SK-N-MC (cell line): ENCODE measurements at regions not wholly inside any gene's neighbourhood (a gene's known extent, or its start where the extent isn't known, plus 50 kb on each side); places are given as distances from the start of the nearest gene placed in this dataset.
"Not testable (repeated sequence)": the region's sequence is repeated elsewhere in the genome, so short reads cannot be mapped to it uniquely, and the experiment has no call there.

ENCODE experiments used
- DNase-seq: peaks from one replicate; pipeline ENCODE4 v3.0.0-alpha.2; 2011; ENCODE audit warnings: low read depth, low spot score
- H3K27ac ChIP-seq: fragments of 200-600 bp; sonication (generic); 2 replicates; pipeline ENCODE4 v1.5.1; 2016; ENCODE audit warnings: mixed run types
- H3K36me3 ChIP-seq: fragments of 200-600 bp; sonication (generic); 2 replicates; pipeline ENCODE4 v1.6.1; 2017; ENCODE audit warnings: antibody characterized with exemption, low read length, mixed read lengths; ENCODE audit not compliant: insufficient read depth
- H3K4me3 ChIP-seq: fragments of 200-600 bp; sonication (generic); 2 replicates; pipeline ENCODE4 v1.5.1; 2016
- H3K9ac ChIP-seq: fragments of 200-600 bp; sonication (generic); 2 replicates; pipeline ENCODE4 v1.8.0; 2017; ENCODE audit warnings: mixed run types, mixed read lengths; ENCODE audit not compliant: insufficient read length
- H3K9me3 ChIP-seq: fragments of 200-600 bp; sonication (generic); 2 replicates; pipeline ENCODE4 v1.6.1; 2017; ENCODE audit warnings: low read depth, mild to moderate bottlenecking, antibody characterized with exemption, low read length, moderate library complexity, mixed read lengths
- EZH2 ChIP-seq: fragments of 200-600 bp; sonication (generic); IDR thresholded peaks from one replicate; pipeline ENCODE4 v1.6.1; 2017; ENCODE audit warnings: antibody characterized with exemption
- FOXP2 ChIP-seq: optimal IDR thresholded peaks from 2 replicates; pipeline ENCODE3; 2011; ENCODE audit warnings: mild to moderate bottlenecking, moderate library complexity; ENCODE audit not compliant: insufficient read depth; ENCODE audit errors: extremely low read length, control extremely low read depth
- POLR2AphosphoS5 ChIP-seq: IDR thresholded peaks from 2 replicates; pipeline ENCODE4 v1.6.1; 2012; ENCODE audit warnings: mild to moderate bottlenecking, low read depth, low read length, borderline replicate concordance

DNA sequence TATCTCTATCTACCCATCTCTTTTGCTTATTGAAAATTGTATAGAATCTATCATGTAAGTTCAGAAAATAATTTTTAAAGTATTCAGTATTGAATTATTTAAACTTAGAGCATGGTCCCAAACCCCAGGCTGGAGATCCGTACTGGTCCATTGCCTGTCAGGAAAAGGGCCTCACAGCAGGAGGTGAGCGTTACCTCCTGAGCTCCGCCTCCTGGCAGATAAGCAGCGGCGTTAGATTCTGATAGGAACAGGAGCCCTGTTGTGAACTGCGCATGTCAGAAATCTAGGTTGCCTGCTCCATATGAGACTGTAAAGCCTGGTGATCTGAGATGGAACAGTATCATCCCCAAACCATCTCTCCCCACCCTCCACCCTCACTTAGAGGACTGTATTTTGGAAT lies 266.0 kb upstream of the CNTNAP2 start:
- H3K9ac ChIP-seq, result no peak overlapping the region
- H3K27ac ChIP-seq, result no peak overlapping the region
- H3K9me3 ChIP-seq, result no peaks in the 10 kb centered on the region
- H3K4me3 ChIP-seq, result no peak overlapping the region
- no peak for TF ChIP-seq POLR2AphosphoS5
- no peaks in the 10 kb centered on the region for H3K36me3 ChIP-seq
- no peak for DNase-seq

DNA sequence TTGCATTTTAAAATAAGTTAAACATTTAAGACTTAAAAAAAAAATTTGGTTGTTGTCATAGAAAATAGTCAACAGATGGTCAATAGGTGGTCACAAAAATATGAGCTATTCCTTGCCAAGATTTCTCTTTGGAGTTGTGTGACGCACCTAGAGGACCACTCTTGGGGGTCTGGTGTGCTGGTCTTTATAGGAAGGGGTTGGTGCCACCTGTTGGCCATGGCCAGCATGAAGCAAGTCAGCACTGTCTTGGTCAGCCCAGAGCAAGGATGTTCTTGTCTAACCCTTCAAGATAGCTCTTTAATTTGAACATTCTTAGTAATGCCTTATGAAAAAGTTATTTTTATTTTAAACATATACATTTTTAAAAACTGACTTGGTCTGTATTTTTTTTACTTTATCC lies 267.9 kb upstream of the CNTNAP2 start:
- H3K36me3 ChIP-seq, result no peaks in the 10 kb centered on the region
- DNase-seq, result no peak

DNA sequence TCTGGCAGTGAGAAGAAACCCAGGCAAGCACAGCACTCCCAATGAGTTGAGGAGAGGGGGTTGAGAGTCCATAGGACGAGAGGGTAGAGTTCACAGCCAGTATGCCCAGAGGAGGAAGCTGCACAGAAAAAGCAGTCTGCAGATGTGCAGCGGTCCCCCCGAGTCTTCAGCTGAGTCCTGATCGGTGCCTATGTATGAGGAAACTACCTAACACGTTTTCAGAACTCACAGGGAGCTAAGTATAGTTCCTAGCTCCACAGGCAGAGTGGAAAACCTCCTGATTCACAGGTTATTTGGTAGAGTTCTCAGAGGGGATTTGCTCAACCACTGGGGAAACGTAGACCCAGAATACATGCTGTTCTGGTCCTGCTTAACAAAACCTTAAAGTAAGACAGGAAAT lies 271.3 kb upstream of the CNTNAP2 start:
- no peak overlapping the region for H3K4me3 ChIP-seq
- H3K9me3 ChIP-seq, result no peaks in the 10 kb centered on the region
- no peaks in the 10 kb centered on the region for H3K36me3 ChIP-seq
- no peak overlapping the region for H3K27ac ChIP-seq
- no peak for DNase-seq
- TF ChIP-seq EZH2, result no peak
- no peak overlapping the region for H3K9ac ChIP-seq

More for the DNA sequence above, 267.9 kb upstream of the CNTNAP2 start:
- Histone ChIP-seq H3K9me3 (no peaks in the 10 kb centered on the region), H3K9ac (no peak overlapping the region), H3K4me3 (no peak overlapping the region), H3K27ac (no peak overlapping the region)
- no peak for TF ChIP-seq FOXP2
- TF ChIP-seq POLR2AphosphoS5, result no peak
- no peak for TF ChIP-seq EZH2

DNA sequence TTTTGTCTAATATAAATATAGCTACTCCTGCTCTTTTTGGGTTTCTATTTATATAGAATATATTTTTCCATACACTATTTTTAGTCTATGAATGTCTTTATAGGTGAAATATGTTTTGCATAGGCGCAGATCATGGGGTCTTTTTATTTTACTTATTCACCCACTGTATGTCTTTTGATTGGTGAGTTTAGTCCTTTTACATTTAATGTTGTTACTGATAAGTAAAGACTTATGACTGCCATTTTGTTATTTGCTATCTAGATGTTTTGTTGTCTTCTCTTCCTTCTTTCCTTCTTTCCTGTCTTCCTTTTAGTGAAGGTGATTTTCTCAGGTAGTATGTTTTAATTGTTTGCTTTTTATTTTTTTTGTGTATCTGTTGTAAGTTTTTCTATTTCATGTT lies 276.8 kb upstream of the CNTNAP2 start:
- no peak for TF ChIP-seq FOXP2
- H3K27ac ChIP-seq, result no peak overlapping the region
- H3K9me3 ChIP-seq, result no peaks in the 10 kb centered on the region

DNA sequence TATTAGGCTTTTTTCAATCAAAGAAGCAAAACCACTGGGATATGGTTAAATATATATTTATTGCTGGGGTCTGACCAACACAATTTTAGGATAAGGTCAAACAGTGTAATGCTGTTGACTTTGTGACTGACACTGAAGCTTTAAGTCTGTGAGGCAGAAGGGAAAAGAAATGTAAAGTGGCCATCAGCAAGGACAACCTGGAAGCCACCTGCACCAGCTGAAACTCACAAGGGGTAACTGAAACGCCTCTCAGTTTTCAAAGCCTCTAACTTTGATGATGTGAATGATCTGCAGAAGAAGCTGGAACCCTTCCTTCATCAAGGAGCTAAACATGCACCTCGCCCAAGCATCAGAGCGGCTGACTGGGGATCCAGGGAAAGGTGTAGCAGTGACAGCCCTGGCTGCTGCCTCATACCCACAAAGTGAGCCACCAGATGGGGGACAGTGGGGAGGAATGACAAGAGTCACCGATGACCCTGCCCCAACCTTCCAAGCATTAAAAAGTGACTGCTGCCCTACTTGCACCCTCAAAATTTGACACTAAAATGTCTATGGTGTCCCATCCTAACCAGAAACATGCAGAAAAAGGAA lies 284.9 kb upstream of the CNTNAP2 start:
- Histone ChIP-seq H3K9ac (no peak overlapping the region), H3K27ac (no peak overlapping the region), H3K36me3 (no peaks in the 10 kb centered on the region), H3K4me3 (no peak overlapping the region), H3K9me3 (no peaks in the 10 kb centered on the region)
- TF ChIP-seq POLR2AphosphoS5, result no peak
- DNase-seq, result no peak

More for the DNA sequence above, 276.8 kb upstream of the CNTNAP2 start:
- no peak overlapping the region for H3K4me3 ChIP-seq
- H3K36me3 ChIP-seq, result no peaks in the 10 kb centered on the region
- DNase-seq, result no peak
- H3K9ac ChIP-seq, result no peak overlapping the region

DNA sequence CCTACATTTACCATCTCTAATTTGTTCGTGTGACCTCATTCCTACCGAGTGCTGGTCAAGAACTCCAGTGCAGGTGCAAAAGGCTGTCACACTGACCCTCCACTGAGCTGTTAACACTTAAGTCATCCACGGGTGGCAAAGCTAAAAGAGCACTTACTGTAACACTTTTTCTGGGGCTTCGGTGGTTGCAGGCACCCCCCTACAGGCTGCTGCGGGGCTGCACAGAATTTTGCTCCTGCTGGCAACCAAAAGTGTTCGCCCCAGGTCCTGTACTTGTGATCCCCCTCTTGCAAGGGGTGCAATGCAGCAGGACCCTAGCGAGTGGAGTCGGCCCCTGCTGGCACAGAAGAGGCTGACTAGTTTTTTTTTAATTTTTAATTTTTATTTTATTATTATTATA lies 298.9 kb upstream of the CNTNAP2 start:
- no peak overlapping the region for H3K4me3 ChIP-seq
- H3K27ac ChIP-seq, result no peak overlapping the region
- H3K9me3 ChIP-seq, result no peaks in the 10 kb centered on the region
- no peak overlapping the region for H3K9ac ChIP-seq
- no peak for DNase-seq
- H3K36me3 ChIP-seq, result no peaks in the 10 kb centered on the region
- TF ChIP-seq FOXP2 (no peak), EZH2 (no peak), POLR2AphosphoS5 (no peak)

DNA sequence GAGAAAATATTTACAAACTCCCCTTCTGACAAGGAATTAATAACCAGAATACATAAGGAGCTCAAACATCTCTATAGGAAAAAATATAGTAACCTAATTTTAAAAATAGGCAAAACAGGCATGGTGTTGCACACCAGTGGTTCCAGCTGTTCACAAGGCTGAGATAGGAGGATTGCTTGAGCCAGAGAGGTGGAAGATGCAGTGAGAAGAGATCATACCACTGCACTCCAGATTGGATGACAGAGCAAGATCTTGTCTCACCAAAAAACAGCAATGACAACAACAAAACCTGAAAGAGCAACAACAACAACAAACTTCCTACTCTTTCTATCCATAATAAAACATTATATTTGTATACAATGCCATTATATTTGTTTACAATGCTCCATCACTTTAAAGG lies 304.4 kb upstream of the CNTNAP2 start:
- Histone ChIP-seq H3K27ac (no peak overlapping the region), H3K4me3 (no peak overlapping the region), H3K9me3 (no peaks in the 10 kb centered on the region), H3K36me3 (no peaks in the 10 kb centered on the region), H3K9ac (no peak overlapping the region)
- TF ChIP-seq POLR2AphosphoS5 (no peak), EZH2 (no peak), FOXP2 (no peak)
- DNase-seq, result no peak

DNA sequence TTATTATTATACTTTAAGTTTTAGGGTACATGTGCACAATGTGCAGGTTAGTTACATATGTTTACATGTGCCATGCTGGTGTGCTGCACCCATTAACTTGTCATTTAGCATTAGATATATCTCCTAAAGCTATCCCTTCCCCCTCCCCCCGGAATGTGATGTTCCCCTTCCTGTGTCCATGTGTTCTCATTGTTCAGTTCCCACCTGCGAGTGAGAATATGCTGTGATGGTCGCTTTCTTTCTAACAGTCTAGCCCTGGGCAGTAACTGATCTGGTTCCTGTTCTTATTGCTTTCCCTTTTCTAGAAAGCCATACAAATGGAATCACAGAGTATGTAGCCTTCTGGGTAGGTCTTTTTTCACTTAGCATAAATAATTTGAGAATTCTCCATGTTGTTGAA lies 311.1 kb upstream of the CNTNAP2 start:
- H3K27ac ChIP-seq, H3K4me3 ChIP-seq, H3K36me3 ChIP-seq, H3K9ac ChIP-seq, DNase-seq, H3K9me3 ChIP-seq: not testable (repeated sequence)

DNA sequence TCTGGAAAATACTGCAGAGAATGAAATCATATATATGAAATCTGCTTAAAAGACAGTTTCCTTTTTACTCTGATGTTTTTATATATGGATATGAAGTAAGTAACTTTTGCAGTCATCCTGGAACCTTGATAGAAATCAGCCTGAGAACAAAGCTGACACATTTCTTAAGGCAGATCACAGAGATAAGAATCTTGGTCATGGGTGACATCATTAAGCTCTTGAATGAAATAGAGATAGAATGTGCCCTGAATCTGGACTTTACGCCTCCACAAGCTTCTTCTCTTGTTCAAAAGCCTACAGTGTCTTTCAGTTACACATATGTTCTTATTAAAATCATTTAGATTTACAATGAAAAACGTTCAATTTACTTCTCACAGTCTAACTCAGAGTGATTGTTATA lies 319.1 kb upstream of the CNTNAP2 start:
- Histone ChIP-seq H3K27ac (no peak overlapping the region), H3K36me3 (no peaks in the 10 kb centered on the region), H3K9ac (no peak overlapping the region), H3K9me3 (no peaks in the 10 kb centered on the region), H3K4me3 (no peak overlapping the region)
- DNase-seq, result no peak
- TF ChIP-seq FOXP2 (no peak), EZH2 (no peak), POLR2AphosphoS5 (no peak)

DNA sequence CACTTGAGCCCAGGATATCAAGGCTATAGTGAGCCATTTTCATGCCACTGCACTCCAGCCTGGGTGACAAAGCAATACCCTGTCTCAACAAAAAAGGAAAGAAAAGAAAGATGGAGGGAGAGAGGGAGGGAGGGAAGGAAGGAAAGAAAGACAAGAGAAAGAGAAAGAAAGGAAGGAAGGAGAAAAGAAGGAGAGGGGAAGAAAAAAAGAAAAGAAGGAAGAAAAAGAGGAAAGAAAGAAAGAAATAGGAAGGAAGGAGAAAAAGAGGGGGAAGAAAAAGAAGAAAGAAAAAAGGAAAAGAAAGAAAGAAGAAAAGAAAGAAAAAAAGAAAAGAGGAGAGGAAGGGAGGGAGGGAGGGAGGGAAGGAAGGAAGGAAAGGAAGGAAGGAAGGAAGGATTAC lies 321.5 kb upstream of the CNTNAP2 start:
- H3K9ac ChIP-seq, result no peak overlapping the region
- TF ChIP-seq FOXP2 (no peak), POLR2AphosphoS5 (no peak), EZH2 (no peak)
- H3K27ac ChIP-seq, result no peak overlapping the region
- no peaks in the 10 kb centered on the region for H3K9me3 ChIP-seq
- H3K36me3 ChIP-seq, result no peaks in the 10 kb centered on the region
- H3K4me3 ChIP-seq, result no peak overlapping the region
- DNase-seq, result no peak
